Bronchial epithelial cell (primary cell): ENCODE measurements at regions not wholly inside any gene's neighbourhood (a gene's known extent, or its start where the extent isn't known, plus 50 kb on each side); places are given as distances from the start of the nearest gene placed in this dataset.

ENCODE experiments used
- DNase-seq: peaks from one replicate; pipeline ENCODE4 v3.0.0-alpha.2; 2010; ENCODE audit warnings: low read depth
- FAIRE-seq: peaks from 2 replicates; lab custom pipeline; 2011; peaks lifted over from hg19 to GRCh38; lab: Jason Lieb, UNC
- H3K27me3 ChIP-seq: 2 replicates; pipeline ENCODE4 v1.5.1; 2011; ENCODE audit warnings: low read length; ENCODE audit not compliant: control insufficient read depth, insufficient read depth
- H3K36me3 ChIP-seq: 2 replicates; pipeline ENCODE4 v1.5.1; 2011; ENCODE audit warnings: low read length; ENCODE audit not compliant: control insufficient read depth, insufficient read depth
- H3K4me3 ChIP-seq: 2 replicates; pipeline ENCODE4 v1.5.1; 2011; ENCODE audit warnings: mild to moderate bottlenecking, low read depth, low read length, control low read depth
- TF ChIP-seq, protein P1 (sequence below): IDR thresholded peaks from 2 replicates; pipeline ENCODE4 v1.5.1; 2011; ENCODE audit warnings: mild to moderate bottlenecking, moderate library complexity, low read length, control low read depth, inconsistent platforms; ENCODE audit not compliant: insufficient read depth, severe bottlenecking

DNA sequence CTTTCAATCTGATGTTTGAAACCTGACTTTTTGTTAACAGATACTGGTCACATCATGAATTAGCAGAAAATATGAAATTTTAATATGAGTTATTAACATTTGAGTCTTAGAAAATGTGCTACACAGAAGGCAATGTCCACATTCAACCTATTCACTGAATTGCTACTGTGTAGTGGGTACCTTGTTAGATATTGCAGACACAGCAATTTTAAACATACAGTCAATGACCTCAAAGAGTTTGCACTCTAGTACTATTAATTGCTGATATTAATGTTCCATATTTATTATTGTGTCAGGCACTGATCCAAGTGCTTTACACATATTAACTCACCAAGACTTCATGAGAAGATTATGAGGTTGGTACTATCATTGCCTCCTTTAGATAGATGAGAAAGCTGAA lies 385.4 kb upstream of the PKDCC start:
- TF ChIP-seq, protein P1, sequence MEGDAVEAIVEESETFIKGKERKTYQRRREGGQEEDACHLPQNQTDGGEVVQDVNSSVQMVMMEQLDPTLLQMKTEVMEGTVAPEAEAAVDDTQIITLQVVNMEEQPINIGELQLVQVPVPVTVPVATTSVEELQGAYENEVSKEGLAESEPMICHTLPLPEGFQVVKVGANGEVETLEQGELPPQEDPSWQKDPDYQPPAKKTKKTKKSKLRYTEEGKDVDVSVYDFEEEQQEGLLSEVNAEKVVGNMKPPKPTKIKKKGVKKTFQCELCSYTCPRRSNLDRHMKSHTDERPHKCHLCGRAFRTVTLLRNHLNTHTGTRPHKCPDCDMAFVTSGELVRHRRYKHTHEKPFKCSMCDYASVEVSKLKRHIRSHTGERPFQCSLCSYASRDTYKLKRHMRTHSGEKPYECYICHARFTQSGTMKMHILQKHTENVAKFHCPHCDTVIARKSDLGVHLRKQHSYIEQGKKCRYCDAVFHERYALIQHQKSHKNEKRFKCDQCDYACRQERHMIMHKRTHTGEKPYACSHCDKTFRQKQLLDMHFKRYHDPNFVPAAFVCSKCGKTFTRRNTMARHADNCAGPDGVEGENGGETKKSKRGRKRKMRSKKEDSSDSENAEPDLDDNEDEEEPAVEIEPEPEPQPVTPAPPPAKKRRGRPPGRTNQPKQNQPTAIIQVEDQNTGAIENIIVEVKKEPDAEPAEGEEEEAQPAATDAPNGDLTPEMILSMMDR: no peak
- no peak overlapping the region for H3K4me3 ChIP-seq
- FAIRE-seq: no peak
- no peaks in the 10 kb centered on the region for H3K27me3 ChIP-seq
- no peak for DNase-seq
- no peaks in the 10 kb centered on the region for H3K36me3 ChIP-seq

DNA sequence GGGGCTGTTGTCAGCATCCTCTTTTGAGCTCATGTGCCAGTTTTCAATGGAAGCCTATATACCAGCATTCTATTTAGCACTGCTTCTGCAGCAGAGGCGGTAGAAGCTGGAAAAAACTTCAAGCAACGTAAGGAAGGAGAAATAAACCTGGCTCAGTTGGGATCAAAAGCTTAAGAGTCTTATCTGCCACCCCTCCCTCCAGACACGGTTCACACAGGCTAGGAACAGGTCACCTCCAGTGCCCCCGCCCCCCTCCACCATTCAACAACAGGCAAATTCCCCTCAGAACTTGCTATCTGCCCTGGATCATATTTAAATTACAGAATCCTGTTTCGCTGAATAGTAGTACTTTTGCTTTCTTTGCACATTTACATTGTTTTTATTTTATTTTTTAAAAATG lies 384.8 kb upstream of the PKDCC start:
- Histone ChIP-seq H3K36me3 (no peaks in the 10 kb centered on the region), H3K27me3 (no peaks in the 10 kb centered on the region), H3K4me3 (no peak overlapping the region)
- no peak for FAIRE-seq
- no peak for DNase-seq
- TF ChIP-seq, protein P1: no peak

DNA sequence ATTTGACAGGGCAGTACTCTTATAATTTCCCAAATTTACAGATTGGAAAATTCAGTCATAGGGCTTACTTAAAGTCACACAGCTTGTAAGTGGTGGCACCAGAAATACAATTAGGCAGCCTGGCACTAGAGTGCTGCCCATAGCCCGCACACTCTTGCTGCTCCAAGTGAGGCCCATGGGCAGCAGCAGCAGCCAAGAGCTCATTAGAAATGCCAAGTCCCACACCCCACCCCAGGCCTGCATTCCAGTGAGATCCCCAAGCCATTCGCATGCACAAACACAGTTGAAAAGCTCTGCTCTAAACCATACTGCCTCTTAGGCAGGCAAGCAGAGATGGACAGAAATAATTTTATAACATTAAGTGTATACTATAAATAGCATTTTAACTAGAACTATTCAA lies 379.3 kb upstream of the PKDCC start:
- FAIRE-seq: no peak
- DNase-seq: no peak
- TF ChIP-seq, protein P1: no peak
- no peaks in the 10 kb centered on the region for H3K36me3 ChIP-seq
- H3K27me3 ChIP-seq: no peaks in the 10 kb centered on the region
- no peak overlapping the region for H3K4me3 ChIP-seq

DNA sequence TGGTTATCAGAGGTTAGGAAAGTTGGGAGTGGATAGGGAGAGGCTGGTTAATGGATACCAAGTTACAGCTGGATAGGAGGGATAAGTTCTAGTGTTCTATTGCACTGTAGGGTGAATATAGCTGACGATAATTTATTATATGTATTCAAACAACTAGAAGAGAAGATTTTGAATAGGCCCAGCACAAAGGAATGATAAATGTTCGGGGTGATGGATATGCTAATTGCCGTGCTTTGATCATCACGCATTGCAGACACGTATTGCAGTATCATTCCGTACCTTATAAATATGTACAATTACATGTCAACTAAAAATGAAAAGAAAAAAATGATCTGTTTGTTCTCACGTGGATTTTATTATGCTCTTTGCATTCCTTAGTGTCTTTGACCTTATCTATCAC lies 369.2 kb upstream of the PKDCC start:
- Histone ChIP-seq H3K27me3 (no peaks in the 10 kb centered on the region), H3K4me3 (no peak overlapping the region), H3K36me3 (no peaks in the 10 kb centered on the region)
- DNase-seq (no peak), FAIRE-seq (no peak)
- TF ChIP-seq, protein P1: no peak

DNA sequence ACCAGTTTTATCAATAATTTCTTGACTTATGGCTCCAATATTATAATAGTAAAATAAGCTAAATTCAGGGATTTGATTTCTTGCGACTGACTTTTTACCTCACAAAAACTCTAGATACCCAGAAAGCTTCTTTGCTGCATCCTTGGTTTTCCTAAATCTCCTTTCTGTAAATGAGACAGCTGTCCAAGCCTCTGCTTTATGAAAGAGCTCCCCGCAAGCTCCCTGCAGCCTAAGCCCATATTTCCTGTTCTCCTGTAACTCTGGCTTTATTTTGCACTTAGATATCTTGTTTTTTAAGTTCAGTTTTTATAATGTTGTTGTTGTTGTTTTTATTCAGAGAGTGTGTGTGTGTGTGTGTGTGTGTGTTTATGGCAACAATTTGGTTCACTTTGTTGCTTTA lies 361.7 kb upstream of the PKDCC start:
- H3K27me3 ChIP-seq: no peaks in the 10 kb centered on the region
- DNase-seq: no peak
- FAIRE-seq: no peak

DNA sequence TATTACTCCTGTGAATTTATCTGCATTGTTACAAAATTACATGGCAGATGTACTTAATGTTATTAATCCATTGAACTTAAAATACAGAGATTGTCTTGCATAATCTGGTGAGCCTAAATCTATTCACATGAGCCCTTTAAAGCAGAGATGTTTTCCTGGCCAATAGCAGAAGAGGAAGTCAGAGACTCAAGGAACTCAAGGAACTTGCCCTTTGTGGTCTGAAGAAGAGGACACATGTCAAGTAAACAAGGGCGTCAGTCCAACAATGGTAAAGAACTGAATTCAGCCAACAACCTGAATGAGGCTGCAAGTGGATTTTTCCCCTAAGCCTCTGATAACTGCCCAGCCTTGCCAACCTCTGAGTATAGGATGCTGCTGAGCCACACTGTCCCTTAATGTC lies 356.3 kb upstream of the PKDCC start:
- DNase-seq (no peak), FAIRE-seq (no peak)
- TF ChIP-seq, protein P1: no peak
- peaks cover 2% of the 10 kb centered on the region for H3K27me3 ChIP-seq
- no peak overlapping the region for H3K4me3 ChIP-seq
- H3K36me3 ChIP-seq: no peaks in the 10 kb centered on the region

More for the DNA sequence above, 361.7 kb upstream of the PKDCC start:
- TF ChIP-seq, protein P1: no peak
- Histone ChIP-seq H3K36me3 (no peaks in the 10 kb centered on the region), H3K4me3 (no peak overlapping the region)
